Mononuclear cell (primary cell): ENCODE measurements at regions not wholly inside any gene's neighbourhood (a gene's known extent, or its start where the extent isn't known, plus 50 kb on each side); places are given as distances from the start of the nearest gene placed in this dataset.

Experiments used
- H3K27me3 ChIP-seq: 2 replicates; pipeline ENCODE4 v1.6.0; 2011; ENCODE audit warnings: low read length, control low read depth; ENCODE audit not compliant: insufficient read depth
- H3K4me1 ChIP-seq: 2 replicates; pipeline ENCODE4 v1.5.1; 2011; ENCODE audit warnings: mild to moderate bottlenecking, low read length, control low read depth; ENCODE audit not compliant: insufficient read depth
- H3K4me3 ChIP-seq: 2 replicates; pipeline ENCODE4 v1.5.1; 2011; ENCODE audit warnings: mild to moderate bottlenecking, low read length, moderate library complexity
- H3K9me3 ChIP-seq: 2 replicates; pipeline ENCODE4 v1.5.1; 2011; ENCODE audit warnings: low read depth, mild to moderate bottlenecking, control low read depth, low read length

DNA sequence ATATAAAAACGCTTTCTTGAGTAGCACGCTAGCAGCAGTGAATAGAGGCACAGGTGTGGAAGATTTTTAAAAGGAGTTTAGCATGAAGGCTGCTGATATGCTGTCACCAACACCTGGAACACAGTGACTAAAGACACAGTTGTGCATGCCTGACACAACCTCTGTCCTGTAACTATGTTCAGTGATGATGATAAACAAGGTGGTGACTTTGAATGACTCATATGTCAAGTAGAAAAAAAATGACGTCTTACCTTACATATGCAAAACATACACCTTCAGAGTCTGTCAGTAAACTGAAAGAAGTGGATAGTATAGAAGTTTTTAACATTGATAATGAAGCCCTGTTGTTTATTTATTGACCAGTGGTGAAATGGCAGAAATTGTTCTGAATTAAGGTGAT is 66.2 kb upstream of the ADCY2 start:
- Histone ChIP-seq H3K4me1 (no peaks in the 10 kb centered on the region), H3K27me3 (no peaks in the 10 kb centered on the region), H3K4me3 (no peak overlapping the region), H3K9me3 (no peaks in the 10 kb centered on the region)

DNA sequence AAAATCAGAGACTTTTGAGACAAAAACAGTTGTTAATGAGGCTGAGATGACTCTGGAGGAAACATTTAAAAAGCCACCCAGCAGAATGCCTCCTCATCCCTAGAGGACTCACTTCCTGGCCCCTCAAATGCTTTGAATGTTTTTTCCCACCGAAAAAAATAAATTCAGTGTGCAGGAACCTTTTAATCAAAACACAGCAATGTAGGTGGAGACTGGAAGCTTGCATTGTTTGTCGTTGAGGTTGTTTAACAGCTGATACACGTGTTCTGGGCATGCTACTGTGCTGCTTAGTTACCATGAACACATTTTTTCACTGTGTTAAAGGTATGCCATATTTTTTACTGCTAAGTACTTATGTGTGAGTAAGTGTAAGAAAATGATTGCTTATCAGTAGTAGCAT is 65.7 kb upstream of the ADCY2 start:
- Histone ChIP-seq H3K9me3 (no peaks in the 10 kb centered on the region), H3K27me3 (no peaks in the 10 kb centered on the region), H3K4me1 (no peaks in the 10 kb centered on the region), H3K4me3 (no peak overlapping the region)

DNA sequence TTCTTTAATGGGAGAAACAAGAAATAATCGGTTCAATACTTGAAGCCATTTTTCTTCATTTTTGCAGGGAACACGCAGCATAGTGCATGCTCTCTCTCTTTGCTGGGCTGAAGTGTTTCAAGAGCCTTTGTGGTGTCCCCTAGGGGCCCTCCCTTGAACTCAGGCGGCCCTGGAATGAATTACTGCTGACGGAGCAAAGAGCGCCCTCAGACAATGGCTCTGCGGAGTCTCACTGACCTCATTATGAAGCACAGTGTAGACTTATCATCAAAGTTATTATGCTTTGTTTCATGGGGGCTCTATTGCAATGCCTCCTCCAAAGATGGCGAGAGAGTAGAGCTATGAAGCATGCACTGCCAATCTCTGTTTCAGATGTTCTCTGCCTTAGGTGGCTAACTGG is 64.8 kb upstream of the ADCY2 start:
- no peak overlapping the region for H3K4me3 ChIP-seq
- no peaks in the 10 kb centered on the region for H3K9me3 ChIP-seq
- no peaks in the 10 kb centered on the region for H3K27me3 ChIP-seq
- no peaks in the 10 kb centered on the region for H3K4me1 ChIP-seq
